Upper lobe of left lung (tissue), 4 donors: ENCODE measurements at regions not wholly inside any gene's neighbourhood (a gene's known extent, or its start where the extent isn't known, plus 50 kb on each side); places are given as distances from the start of the nearest gene placed in this dataset.

Experiments used
- CTCF ChIP-seq, 6 experiments: fragments of 450-650 bp in 4 of 6; fragments of 200-600 bp in 2 of 6; sonication (generic) in 2 of 6; IDR thresholded peaks; one replicate each; pipeline ENCODE4 v1.5.1; 2016 to 2019; ENCODE audit warnings: antibody characterized with exemption in 6 of 6
- POLR2A ChIP-seq, 4 donors: fragments of 450-650 bp; IDR thresholded peaks; one replicate each; pipeline ENCODE4 v1.5.1; 2016 to 2017; ENCODE audit warnings: antibody characterized with exemption in 4 of 4, mild to moderate bottlenecking in 2 of 4

- no peak for TF ChIP-seq CTCF (IDR thresholded peaks at IDR 0.05)
- no peak for TF ChIP-seq POLR2A (IDR thresholded peaks at IDR 0.05)
Measured at GRCh38 chr4:115852767-115853091, 739.3 kb upstream of the NDST4 start.
